Kasumi-1 (cell line): ENCODE measurements at regions not wholly inside any gene's neighbourhood (a gene's known extent, or its start where the extent isn't known, plus 50 kb on each side); places are given as distances from the start of the nearest gene placed in this dataset.
"Not testable (repeated sequence)": the region's sequence is repeated elsewhere in the genome, so short reads cannot be mapped to it uniquely, and the experiment has no call there.

Experiments used
- DNase-seq, 2 experiments: peaks; one replicate each; lab custom pipeline; 2025; lab: John Stamatoyannopoulos, UW

- DNase-seq = no peak
These were observed 53.5 kb downstream of the PAGE2 start for GRCh38 chrX:55142206-55142918.

DNA sequence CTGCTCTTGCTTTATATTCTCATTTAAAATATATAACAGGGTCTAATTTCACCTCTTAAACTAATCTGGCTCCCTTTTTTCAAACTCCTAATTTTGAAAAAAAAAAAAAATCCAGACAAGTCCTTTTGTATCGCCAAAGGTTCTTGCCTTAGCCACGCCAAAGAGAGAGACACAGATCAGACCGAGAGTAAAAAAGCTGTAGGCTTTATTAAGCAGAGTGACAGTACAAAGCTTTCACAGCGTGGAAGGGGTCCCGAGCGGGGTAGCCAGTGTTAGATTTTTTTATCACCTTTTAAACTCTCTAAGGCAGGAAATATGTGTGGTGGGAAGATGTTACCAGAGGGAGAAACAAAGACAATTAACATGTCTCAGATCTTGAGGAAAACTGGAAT is 54.1 kb downstream of the PAGE2 start:
- no peak for DNase-seq

DNA sequence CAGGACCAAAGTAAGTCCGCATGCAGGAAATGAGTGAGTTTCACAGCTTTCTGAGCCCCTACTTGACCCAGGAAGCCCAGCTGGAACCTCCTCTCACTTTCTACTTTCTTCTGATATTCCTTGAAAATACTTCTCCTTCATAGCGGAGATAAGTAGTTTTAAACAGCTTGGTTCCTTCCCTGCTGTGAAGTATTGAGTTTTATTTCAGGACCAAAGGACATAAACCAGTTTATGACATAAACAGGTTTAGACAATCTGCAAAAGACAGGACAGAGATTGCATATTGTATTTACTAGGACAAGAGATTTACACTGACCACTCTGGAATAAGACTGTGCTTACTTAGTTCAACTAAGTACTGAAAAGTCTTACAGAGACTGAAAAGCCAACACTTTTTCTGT is 54.8 kb downstream of the PAGE2 start:
- DNase-seq = no peak

- no peak for DNase-seq
These were observed 55.9 kb downstream of the PAGE2 start for GRCh38 chrX:55144697-55145096.

DNA sequence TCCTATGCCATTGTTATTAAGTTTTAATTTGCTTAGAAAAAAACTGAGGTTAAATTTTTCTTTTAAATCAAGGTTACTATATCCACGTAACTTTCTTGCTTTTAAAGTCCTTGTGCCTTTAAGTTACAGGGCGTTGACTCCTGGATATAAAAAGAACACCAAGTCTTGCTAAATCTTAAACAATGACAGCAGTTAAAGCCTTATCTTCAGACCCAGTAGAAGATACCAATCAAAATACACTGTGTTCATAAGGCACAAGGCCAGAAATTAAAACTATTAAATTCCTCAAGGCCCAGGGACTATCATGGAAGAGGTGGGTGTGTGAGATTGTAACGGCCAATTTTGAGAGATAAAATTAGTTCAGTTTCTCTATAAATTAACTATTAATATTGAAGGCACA is 60.4 kb downstream of the PAGE2 start:
- DNase-seq = no peak

- DNase-seq = no peak
These were observed 62.4 kb downstream of the PAGE2 start for GRCh38 chrX:55151199-55151598.

DNA sequence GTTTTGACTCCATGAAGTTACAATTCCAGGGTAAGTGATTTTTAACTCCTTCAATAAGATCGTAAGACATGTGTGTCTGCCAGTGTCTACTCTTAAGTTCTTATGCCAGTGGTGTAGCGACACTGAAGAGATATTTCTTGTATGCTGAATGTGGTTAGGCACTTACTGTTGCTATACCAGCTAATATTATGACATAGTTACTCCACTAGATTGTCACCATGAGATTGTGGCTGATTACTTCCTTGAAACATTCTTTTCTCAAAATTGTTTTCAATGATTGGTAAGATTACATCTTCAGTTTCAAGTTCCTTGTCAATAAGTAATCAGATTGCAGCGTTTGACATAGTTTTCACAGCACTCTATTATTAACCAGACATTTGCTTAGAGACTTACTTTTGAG is 60.6 kb upstream of the PAGE5 start:
- no peak for DNase-seq

- DNase-seq = peak; percentile 72 to 84
These were observed 59.2 kb upstream of the PAGE5 start for GRCh38 chrX:55160685-55161552.

DNA sequence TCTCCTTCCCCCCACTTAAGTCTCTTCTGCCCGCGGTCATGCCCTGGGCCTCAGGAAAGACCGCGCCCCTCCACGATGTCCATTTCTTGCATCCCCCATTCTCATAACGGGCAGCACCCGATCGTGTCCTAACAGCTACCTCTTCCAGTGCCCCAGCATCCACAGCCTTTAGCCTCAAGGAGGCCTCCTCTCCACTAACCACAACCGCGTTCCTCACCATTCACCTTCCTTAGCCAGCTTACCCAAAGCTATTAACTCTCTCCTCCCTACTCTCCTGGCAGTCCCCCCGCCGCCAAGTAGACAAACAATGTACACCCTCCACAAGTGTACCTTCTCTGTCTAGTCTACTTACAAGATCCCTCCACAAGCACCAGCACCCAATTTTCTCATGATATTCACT is 58.6 kb upstream of the PAGE5 start:
- DNase-seq = no peak

GRCh38 chrX:55163171-55163570 is 57.0 kb upstream of the PAGE5 start:
- no peak for DNase-seq

DNA sequence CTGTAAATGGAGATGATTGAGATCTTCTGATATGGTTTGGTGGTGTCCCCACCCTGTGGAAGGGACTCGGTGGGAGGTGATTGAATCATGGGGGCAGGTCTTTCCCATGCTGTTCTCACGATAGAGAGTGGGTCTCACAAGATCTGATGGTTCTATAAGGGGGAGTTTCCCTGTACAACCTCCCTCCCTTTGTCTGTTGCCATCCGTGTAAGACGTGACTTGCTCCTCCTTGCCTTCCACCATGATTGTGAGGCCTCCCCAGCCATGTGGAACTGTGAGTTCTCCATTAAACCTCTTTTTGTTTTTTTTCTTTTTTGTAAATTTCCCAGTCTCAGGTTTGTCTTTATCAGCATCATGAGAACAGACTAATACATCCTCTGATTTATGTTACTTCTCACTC is 55.1 kb upstream of the PAGE5 start:
- not testable (repeated sequence) for DNase-seq

DNA sequence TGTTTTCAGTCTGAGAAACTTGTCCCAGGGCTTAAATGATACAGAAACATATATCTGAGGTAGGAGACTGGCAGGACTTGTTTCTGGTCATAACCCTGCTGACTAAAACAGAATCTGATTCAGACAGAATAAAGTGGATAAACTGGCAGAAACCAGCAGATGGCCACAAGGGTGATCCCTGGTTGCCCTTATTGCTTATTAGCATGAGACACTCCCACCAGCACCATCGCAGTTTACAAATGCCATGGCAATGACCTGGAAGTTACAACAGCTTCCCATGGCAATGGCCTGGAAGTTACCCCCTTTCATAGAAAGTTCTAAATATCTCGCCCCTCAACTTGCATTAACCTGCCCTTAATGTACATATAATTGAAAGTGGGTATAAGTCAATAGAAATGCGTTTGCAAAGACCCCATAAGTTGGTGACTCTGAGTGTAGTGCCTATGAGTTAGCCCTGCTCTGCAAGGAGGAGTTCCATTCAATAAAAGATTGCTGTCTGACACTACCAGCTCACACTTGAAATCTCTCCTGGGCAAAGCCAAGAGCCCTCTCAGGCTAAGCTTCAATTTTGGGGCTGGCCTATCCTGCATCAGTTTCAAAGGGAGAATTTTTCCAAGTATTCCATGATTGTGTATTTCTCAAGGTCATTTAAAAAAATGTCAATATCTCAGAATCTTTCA is 52.9 kb upstream of the PAGE5 start:
- DNase-seq = no peak

DNA sequence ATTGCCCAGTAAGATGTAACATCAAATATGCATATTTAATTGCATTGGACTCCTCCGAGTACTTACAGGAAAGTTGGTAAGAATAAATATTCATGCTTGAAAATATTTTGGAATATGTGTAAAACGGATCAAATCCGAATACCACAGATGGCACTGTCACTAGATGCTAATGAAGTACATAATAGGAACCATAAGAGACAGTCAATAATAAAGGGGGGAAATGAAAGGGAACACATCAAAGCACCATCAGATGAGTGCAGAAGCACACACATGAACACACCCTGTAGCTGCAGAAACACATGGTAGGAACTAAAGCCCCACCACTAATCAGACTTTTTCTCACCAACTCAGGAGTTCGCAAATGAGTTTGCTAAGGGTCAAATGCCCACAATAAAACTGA is 52.2 kb upstream of the PAGE5 start:
- DNase-seq = no peak

DNA sequence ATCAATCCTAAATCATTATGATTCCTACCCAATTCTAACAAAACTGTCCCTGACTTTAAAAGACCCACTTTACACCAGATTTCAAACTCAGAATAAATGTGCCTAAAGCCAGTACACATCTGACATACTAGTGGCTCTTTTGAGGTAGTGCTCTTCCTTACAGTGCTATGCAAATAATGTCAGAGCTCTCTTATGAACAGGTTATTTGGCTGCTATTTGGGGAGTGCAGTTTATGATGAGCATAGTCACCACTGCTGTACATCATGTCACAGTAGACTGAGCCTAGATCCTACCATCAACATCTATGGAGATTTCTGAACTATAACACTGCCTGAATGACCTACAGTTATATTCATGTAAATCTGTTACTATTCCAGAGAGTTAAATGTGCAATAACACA is 50.4 kb upstream of the PAGE5 start:
- no peak for DNase-seq
